Esophagus squamous epithelium (tissue), 5 donors: ENCODE measurements at regions not wholly inside any gene's neighbourhood (a gene's known extent, or its start where the extent isn't known, plus 50 kb on each side); places are given as distances from the start of the nearest gene placed in this dataset.

Source experiments
- DNase-seq: peaks from one replicate; lab custom pipeline; 2025; lab: John Stamatoyannopoulos, UW
- H3K27ac ChIP-seq, 4 donors: fragments of 200-600 bp; sonication (generic); one replicate each; pipeline ENCODE4 v1.5.1; 2016 to 2019; ENCODE audit warnings: mild to moderate bottlenecking in 1 of 4
- H3K27me3 ChIP-seq, 4 donors: fragments of 200-600 bp; sonication (generic); 1 replicate in 3 of 4; 2 replicates in 1 of 4; pipeline versions ENCODE4 v1.5.1 to v1.6.0; 2017 to 2021; ENCODE audit warnings: antibody characterized with exemption in 1 of 4
- H3K36me3 ChIP-seq, 3 donors: fragments of 200-600 bp; sonication (generic); one replicate each; pipeline ENCODE4 v1.5.1; 2016 to 2019
- H3K4me1 ChIP-seq, 3 donors: fragments of 200-600 bp; sonication (generic); one replicate each; pipeline ENCODE4 v1.5.1; 2017 to 2019
- H3K4me3 ChIP-seq, 4 donors: fragments of 200-600 bp; sonication (generic); 1 replicate in 3 of 4; 2 replicates in 1 of 4; pipeline ENCODE4 v1.5.1; 2016 to 2019; ENCODE audit warnings: mild to moderate bottlenecking in 2 of 4, moderate library complexity in 1 of 4
- H3K9me3 ChIP-seq, 3 donors: fragments of 200-600 bp; sonication (generic); one replicate each; pipeline ENCODE4 v1.5.1; 2016 to 2019
- POLR2A ChIP-seq, 4 donors: fragments of 450-650 bp; IDR thresholded peaks; one replicate each; pipeline ENCODE4 v1.6.1; 2017; ENCODE audit warnings: antibody characterized with exemption in 4 of 4, mild to moderate bottlenecking in 4 of 4, moderate library complexity in 3 of 4
- WGBS, 2 donors: methylation state at CpG; one replicate each; pipeline ENCODE4 v1.1.5; 2018; 5-methylcytosine and 5-hydroxymethylcytosine counted together
- intact Hi-C: fragments of 100-400 bp; cut with DNase I; formaldehyde crosslinking; loops from one replicate; pipeline ENCODE4 v1.15.0; 2022
- TF ChIP-seq, protein P1 (sequence below), 6 experiments: fragments of 450-650 bp in 4 of 6; fragments of 200-600 bp in 2 of 6; sonication (generic) in 2 of 6; IDR thresholded peaks; one replicate each; pipeline ENCODE4 v1.5.1; 2016 to 2019; ENCODE audit warnings: antibody characterized with exemption in 6 of 6, mild to moderate bottlenecking in 4 of 6, moderate library complexity in 4 of 6
- donor health status: DM: yes; HTN: yes; CAD: no.

DNA sequence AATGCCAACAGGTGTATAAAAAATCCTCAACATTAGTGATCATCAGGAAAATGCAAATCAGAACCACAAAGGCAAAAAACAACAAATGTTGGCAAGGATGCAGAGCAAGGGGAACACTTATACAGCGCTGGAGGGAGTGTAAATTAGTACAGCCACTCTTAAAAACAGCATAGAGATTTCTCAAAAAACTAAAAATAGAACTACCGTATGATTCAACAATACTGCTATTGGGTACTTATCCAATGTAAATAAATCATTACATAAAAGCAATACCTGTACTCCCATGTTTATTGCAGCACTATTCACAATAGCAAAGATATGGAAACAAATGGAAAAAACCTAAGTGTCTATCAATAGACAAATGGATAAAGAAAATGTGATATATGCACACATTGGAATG, 171.3 kb downstream of the SLC7A11 start:
- intact Hi-C loops, result no loop called here
- Histone ChIP-seq H3K4me1 (no peaks in the 10 kb centered on the region), H3K27ac (no peak overlapping the region), H3K4me3 (no peak overlapping the region), H3K9me3 (no peaks in the 10 kb centered on the region), H3K36me3 (no peaks in the 10 kb centered on the region), H3K27me3 (no peaks in the 10 kb centered on the region)
- no peak for DNase-seq
- 52 to 61% methylated on average over 2 of the region's 2 CpGs for WGBS, 2 donors
- no peak for TF ChIP-seq POLR2A (IDR thresholded peaks at IDR 0.05)
- TF ChIP-seq, protein P1, sequence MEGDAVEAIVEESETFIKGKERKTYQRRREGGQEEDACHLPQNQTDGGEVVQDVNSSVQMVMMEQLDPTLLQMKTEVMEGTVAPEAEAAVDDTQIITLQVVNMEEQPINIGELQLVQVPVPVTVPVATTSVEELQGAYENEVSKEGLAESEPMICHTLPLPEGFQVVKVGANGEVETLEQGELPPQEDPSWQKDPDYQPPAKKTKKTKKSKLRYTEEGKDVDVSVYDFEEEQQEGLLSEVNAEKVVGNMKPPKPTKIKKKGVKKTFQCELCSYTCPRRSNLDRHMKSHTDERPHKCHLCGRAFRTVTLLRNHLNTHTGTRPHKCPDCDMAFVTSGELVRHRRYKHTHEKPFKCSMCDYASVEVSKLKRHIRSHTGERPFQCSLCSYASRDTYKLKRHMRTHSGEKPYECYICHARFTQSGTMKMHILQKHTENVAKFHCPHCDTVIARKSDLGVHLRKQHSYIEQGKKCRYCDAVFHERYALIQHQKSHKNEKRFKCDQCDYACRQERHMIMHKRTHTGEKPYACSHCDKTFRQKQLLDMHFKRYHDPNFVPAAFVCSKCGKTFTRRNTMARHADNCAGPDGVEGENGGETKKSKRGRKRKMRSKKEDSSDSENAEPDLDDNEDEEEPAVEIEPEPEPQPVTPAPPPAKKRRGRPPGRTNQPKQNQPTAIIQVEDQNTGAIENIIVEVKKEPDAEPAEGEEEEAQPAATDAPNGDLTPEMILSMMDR (IDR thresholded peaks at IDR 0.05), result no peak

DNA sequence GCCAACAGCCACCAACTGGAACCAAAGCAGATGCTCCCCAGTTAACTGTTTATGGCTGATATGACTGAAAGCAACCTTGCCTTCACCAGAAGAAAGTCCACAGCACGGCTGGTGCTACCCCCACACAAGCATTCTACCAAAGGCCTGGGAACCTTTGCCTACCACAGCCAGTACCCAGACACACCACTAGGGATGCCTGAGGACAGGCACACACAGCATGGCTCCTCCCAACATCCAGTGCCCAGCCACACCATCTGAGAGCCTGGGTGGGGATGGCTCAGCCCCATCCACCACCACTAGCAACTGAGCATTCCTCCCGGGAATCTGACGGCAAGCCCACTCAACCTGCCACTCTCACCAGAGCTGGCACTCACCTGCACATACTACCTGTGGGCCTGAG, 178.6 kb downstream of the SLC7A11 start:
- Histone ChIP-seq H3K4me1 (no peaks in the 10 kb centered on the region), H3K4me3 (no peak overlapping the region), H3K36me3 (no peaks in the 10 kb centered on the region), H3K9me3 (no peaks in the 10 kb centered on the region), H3K27me3 (no peaks in the 10 kb centered on the region), H3K27ac (no peak overlapping the region)
- no peak for DNase-seq
- intact Hi-C loops, result no loop called here
- 92 to 100% methylated on average over 2 to 3 of the region's 3 CpGs for WGBS, 2 donors
- TF ChIP-seq, protein P1 (IDR thresholded peaks at IDR 0.05), result no peak
- TF ChIP-seq POLR2A (IDR thresholded peaks at IDR 0.05), result no peak

DNA sequence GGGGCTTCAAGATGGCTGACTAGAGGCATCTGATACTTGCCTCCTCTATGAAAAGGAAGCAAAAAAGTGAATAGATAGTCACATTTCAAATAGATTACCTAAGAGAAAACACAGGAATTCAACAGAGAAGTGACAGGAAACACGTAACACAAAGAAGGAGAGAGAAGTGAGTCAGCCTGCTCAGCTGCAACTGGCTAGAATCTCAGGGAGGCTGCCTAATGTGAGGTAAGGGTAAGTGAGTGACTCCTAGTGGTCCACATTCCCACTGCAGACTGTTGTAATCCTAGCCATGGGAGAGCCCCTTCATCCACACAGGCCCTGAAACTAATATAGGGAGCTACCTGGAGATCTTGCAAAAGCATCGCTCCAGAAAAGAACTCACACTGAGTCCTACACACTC, 179.2 kb downstream of the SLC7A11 start:
- DNase-seq, result no peak
- H3K27ac ChIP-seq, result no peak overlapping the region
- intact Hi-C loops, result no loop called here
- no peaks in the 10 kb centered on the region for H3K4me1 ChIP-seq
- H3K4me3 ChIP-seq, result no peak overlapping the region
- H3K27me3 ChIP-seq, result no peaks in the 10 kb centered on the region
- no peak for TF ChIP-seq POLR2A (IDR thresholded peaks at IDR 0.05)
- TF ChIP-seq, protein P1 (IDR thresholded peaks at IDR 0.05), result no peak
- H3K9me3 ChIP-seq, result no peaks in the 10 kb centered on the region
- no peaks in the 10 kb centered on the region for H3K36me3 ChIP-seq
- 77 to 83% methylated on average over 2 of the region's 2 CpGs for WGBS, 2 donors

DNA sequence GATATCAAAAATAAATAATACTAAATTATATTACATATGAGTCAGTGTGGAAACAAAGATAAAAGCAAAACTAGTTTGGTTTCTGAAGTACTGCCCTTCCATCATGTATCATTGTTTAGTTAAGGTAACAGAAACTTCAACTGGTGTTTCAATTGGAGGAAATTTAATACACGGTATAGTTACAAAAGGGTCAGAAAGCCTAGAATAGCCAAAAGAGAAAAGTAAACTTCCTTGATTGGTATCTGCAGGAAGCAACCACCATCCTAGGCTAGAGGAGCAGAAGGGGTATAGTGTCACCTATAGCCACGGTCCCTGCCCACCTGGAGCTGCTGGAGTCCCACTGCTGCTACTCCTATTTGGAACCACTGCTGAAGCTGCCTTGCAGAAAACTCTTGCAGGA, 185.6 kb downstream of the SLC7A11 start:
- WGBS, 2 donors, result 46 to 70% methylated on average over 2 of the region's 2 CpGs
- intact Hi-C loops, result no loop called here
- Histone ChIP-seq H3K4me3 (no peak overlapping the region), H3K9me3 (no peaks in the 10 kb centered on the region), H3K36me3 (no peaks in the 10 kb centered on the region), H3K27me3 (no peaks in the 10 kb centered on the region), H3K4me1 (peaks cover 0 to 15% (median 3%) of the 10 kb centered on the region in 3 donors), H3K27ac (no peak overlapping the region)
- DNase-seq, result no peak
- TF ChIP-seq POLR2A (IDR thresholded peaks at IDR 0.05), result no peak
- TF ChIP-seq, protein P1 (IDR thresholded peaks at IDR 0.05), result no peak

DNA sequence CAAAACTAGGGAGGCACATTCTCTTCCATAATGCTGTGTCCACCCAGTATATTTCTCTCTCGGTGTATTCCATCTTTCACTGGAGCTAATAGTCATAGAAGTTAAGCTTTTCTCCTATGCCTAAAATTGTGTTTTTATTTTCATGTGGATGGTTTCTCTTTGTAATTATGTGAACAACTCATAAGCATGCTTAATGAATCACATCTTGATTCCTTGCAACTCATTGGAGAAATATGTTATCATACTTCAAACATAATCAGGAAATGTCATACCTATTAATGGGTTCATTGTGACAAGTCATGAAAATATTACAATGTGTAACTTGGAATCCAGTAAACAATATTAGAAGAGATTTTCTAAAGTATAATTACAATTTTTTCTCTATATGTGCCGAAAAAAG, 186.3 kb downstream of the SLC7A11 start:
- Histone ChIP-seq H3K27ac (no peak overlapping the region), H3K4me3 (no peak overlapping the region), H3K4me1 (peaks cover 0 to 15% (median 3%) of the 10 kb centered on the region in 3 donors), H3K36me3 (no peaks in the 10 kb centered on the region), H3K9me3 (no peaks in the 10 kb centered on the region), H3K27me3 (no peaks in the 10 kb centered on the region)
- no peak for DNase-seq
- intact Hi-C loops, result no loop called here
- 90 to 93% methylated on average over 2 of the region's 2 CpGs for WGBS, 2 donors
- no peak for TF ChIP-seq POLR2A (IDR thresholded peaks at IDR 0.05)
- TF ChIP-seq, protein P1 (IDR thresholded peaks at IDR 0.05), result no peak
